ENCODE measurements at regions not wholly inside any gene's neighbourhood (a gene's known extent, or its start where the extent isn't known, plus 50 kb on each side); places are given as distances from the start of the nearest gene placed in this dataset.

DNA sequence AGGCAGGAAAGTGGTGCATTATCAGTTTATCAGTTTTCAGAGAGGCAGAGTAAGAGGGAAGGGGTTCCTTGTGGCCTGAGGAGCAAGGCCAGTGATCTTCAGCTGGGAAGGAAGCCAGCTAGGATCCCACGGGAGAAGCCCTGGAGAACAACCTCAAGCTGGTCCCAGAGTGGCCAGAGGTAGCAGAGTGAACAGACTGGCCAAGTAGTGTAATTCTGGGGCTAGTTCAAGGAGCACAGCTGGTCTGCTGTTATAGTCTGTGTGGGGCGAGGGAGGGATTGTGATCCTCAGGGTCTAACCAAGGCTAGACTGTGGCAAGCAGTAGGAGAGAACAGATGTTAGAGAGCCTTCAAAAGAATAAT, 164.6 kb downstream of the CARTPT start:
- DNase-seq, result no peak
- peaks cover 0 to 16% (median 4%) of the 10 kb centered on the region in 5 donors for H3K27me3 Mint-ChIP-seq
- no peak overlapping the region for H3K27ac Mint-ChIP-seq
- peaks cover 0 to 2% (median under 1%) of the 10 kb centered on the region in 4 donors for H3K4me1 Mint-ChIP-seq
- no peak overlapping the region for H3K4me3 Mint-ChIP-seq
- no peak for ATAC-seq
- H3K36me3 Mint-ChIP-seq, result peaks cover 0 to under 1% (median 0%) of the 10 kb centered on the region in 3 donors
- H3K9me3 Mint-ChIP-seq, result peaks cover 0 to 3% (median 0%) of the 10 kb centered on the region in 9 donors
- POLR2A ChIA-PET, result no interaction called here

DNA sequence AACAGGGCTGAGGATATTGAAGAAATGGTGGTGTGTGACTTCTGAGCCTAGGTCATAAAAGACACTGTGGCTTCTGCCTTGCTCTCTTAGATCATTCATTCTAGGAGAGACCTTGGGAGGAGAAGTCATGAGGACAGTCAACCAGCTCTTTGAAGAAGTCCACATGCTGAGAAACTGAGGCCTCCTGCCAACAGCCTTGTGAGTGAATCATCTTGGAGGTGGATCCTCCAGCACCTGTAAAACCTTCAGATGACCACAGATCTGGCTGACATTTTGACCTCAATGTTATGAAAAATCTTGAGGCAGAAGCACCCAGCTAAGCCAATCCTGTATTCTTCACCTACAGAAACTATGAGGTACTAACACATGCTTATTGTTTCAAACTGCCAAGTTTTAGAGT, 165.9 kb downstream of the CARTPT start:
- Mint-ChIP-seq H3K27me3 (peaks cover 4 to 21% (median 8%) of the 10 kb centered on the region in 5 donors), H3K36me3 (peaks cover 0 to 3% (median 0%) of the 10 kb centered on the region in 3 donors), H3K27ac (no peak overlapping the region), H3K4me1 (peaks cover 0 to 2% (median under 1%) of the 10 kb centered on the region in 4 donors), H3K9me3 (peaks cover 0 to 3% (median 0%) of the 10 kb centered on the region in 9 donors), H3K4me3 (no peak overlapping the region)
- ATAC-seq (no peak), DNase-seq (no peak)
- POLR2A ChIA-PET, result no interaction called here

DNA sequence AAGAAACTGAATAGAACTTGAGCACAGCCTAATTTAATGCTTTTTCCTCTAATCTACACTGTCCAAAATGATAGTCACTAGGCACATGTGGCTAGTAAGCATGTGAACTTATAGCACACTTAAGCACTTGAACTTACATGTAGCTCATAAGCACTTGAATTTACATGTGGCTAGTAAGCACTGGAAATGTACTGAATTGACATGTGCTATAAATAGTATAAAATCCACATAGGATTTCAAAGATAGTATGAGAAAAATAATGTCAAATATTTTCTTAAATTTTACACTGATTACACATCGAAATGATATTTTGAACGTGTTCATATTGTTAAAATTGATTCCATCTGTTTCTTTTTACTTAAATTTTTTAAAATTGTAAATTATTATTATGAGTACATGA, 167.3 kb downstream of the CARTPT start:
- POLR2A ChIA-PET, result no interaction called here
- ATAC-seq (no peak), DNase-seq (no peak)
- Mint-ChIP-seq H3K4me1 (peaks cover 0 to 6% (median 1%) of the 10 kb centered on the region in 4 donors), H3K4me3 (no peak overlapping the region), H3K36me3 (peaks cover 0 to 3% (median 0%) of the 10 kb centered on the region in 3 donors), H3K9me3 (peaks cover 0 to 3% (median 0%) of the 10 kb centered on the region in 9 donors), H3K27ac (no peak overlapping the region), H3K27me3 (peaks cover 10 to 27% (median 20%) of the 10 kb centered on the region in 5 donors)

DNA sequence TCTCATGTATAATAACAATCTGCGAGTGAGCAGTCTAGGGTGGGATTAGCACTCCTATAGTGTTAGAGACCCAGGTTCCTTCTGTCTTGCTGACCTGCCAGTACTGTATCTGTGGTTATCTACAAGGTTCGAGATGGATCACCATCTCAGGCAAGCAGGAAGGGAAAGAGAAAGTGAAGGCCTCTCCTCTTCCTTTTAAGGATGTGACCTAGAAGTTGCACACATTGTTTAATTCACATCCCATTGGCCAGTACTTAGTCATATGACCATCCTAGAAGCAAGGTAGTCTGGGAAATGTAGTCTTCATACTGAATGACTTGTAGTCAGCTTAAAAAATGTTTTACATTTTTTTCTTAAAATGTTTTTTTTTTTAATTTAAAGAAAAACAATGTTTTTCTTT, 168.6 kb downstream of the CARTPT start:
- peak overlapping the region in 4 of 10 donors; percentile 14 to 68 (median 59) for H3K27ac Mint-ChIP-seq
- ATAC-seq (peak; percentile 82 to 90), DNase-seq (peak in 4 of 10 donors; percentile 16 to 36 (median 30))
- H3K27me3 Mint-ChIP-seq, result peaks cover 10 to 29% (median 17%) of the 10 kb centered on the region in 5 donors
- H3K4me1 Mint-ChIP-seq, result peaks cover 0 to 6% (median 1%) of the 10 kb centered on the region in 4 donors
- peaks cover 0 to 3% (median 0%) of the 10 kb centered on the region in 3 donors for H3K36me3 Mint-ChIP-seq
- H3K4me3 Mint-ChIP-seq, result peak overlapping the region in 2 of 10 donors; percentile 23 to 65
- H3K9me3 Mint-ChIP-seq, result peaks cover 0 to 3% (median 0%) of the 10 kb centered on the region in 9 donors
- POLR2A ChIA-PET, result no interaction called here

DNA sequence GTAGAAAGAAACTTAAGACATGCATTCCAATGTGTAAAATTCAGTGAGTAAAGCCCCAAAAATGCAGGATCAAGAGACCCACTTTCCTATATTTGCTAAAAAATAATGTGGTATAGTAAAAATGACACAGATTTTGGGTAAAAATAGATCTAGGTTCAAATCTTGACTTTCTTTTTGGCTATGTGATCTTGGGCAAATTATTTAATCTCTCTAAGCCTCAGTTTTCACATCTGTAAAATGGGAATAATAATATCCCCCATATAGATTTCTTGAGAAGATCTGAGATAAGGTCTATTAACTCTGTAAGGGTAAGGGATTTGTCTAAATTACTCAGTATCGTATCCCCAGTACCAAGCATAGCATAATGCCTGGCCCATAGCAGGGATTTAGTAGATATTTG, 172.3 kb downstream of the CARTPT start:
- Mint-ChIP-seq H3K36me3 (peaks cover 0 to 3% (median 0%) of the 10 kb centered on the region in 3 donors), H3K27me3 (peaks cover 7 to 43% (median 15%) of the 10 kb centered on the region in 5 donors), H3K27ac (no peak overlapping the region), H3K4me3 (no peak overlapping the region), H3K9me3 (peaks cover 0 to 3% (median 0%) of the 10 kb centered on the region in 9 donors), H3K4me1 (peaks cover 0 to 6% (median 1%) of the 10 kb centered on the region in 4 donors)
- ATAC-seq (no peak), DNase-seq (no peak)
- POLR2A ChIA-PET, result no interaction called here

DNA sequence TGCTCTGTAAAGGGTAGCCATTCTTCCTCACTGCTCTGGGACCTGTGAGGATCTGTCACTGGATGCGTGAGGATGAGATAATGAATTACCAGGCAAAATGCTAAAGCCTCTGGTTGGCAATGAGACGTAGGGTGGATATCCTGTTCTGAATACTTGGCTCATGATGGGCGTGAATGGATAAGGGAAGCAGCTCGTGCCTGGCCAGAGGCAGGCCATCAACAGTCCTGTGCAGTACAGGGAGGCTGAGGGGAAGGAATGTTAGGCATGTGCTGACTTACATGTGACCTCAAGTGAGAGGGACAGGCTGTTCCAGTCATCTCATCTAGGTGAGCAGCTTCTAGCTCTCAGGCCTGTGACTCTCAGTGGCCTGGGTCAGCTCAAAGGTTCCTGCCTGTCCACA, 172.8 kb downstream of the CARTPT start:
- Mint-ChIP-seq H3K27ac (no peak overlapping the region), H3K27me3 (peaks cover 7 to 43% (median 15%) of the 10 kb centered on the region in 5 donors), H3K36me3 (peaks cover 0 to 3% (median 0%) of the 10 kb centered on the region in 3 donors), H3K4me3 (no peak overlapping the region), H3K9me3 (peaks cover 0 to 3% (median 0%) of the 10 kb centered on the region in 9 donors), H3K4me1 (peaks cover 0 to 6% (median 1%) of the 10 kb centered on the region in 4 donors)
- ATAC-seq (no peak), DNase-seq (no peak)
- POLR2A ChIA-PET, result no interaction called here

DNA sequence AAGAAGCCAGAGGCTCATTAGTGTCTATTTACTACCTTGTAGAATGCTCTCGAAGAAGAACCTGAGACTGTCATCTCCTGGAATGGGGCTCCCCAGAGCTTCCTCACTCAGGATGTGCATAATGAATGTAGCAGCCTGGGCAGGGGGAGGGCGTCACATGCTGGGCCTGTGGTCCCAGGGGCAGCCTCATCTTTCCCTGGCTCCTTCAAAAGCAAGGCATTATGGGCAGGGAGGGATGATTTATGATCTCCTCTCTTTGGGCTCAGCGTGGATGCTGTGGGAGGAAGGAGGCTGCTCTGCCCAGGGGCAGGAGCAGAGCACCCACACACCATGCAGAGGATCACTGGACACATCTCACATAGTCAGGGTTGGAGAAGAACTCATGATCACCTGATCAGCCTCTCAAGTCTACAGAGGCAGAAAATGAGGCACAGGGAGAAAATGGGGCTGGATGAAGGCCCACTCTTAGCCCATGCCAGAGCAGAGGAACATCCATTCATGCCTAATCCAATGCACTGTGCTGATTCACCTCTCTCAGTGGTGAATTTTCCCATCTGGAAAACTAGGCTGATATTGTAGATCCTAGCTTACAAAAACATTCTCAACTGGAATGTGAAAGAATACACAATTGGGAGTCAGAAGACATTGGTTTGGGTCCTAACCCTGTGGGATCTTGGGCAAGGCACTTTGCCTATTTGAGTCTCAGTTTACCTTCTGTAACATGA, 173.7 kb downstream of the CARTPT start:
- peaks cover 0 to 6% (median 0%) of the 10 kb centered on the region in 4 donors for H3K4me1 Mint-ChIP-seq
- no peak overlapping the region for H3K27ac Mint-ChIP-seq
- ATAC-seq, result no peak
- peaks cover 0 to 3% (median 0%) of the 10 kb centered on the region in 3 donors for H3K36me3 Mint-ChIP-seq
- no peak overlapping the region for H3K4me3 Mint-ChIP-seq
- H3K27me3 Mint-ChIP-seq, result peaks cover 7 to 43% (median 17%) of the 10 kb centered on the region in 5 donors
- no peak for DNase-seq
- POLR2A ChIA-PET, result no interaction called here
- H3K9me3 Mint-ChIP-seq, result peaks cover 0 to 3% (median 0%) of the 10 kb centered on the region in 9 donors

DNA sequence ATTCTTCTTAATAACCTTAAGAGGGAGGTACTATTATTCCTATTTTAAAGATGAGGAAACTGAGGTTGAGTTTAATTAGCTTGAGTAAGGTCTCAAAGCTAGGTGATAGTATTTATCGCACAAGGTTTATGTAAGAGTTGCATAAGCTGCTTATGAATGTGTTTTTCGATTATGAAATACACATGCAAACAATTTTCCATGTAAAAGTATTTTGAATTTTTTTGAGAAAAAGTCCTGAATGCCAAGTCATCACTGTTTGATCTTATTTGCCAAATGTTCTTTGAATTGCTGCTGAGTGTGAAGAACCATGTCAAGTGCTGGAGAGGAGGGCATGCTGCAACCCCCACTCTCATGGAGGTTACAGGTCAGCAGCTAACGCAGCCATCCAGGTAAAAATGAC, 174.4 kb downstream of the CARTPT start:
- POLR2A ChIA-PET, result no interaction called here
- Mint-ChIP-seq H3K27me3 (peaks cover 7 to 43% (median 17%) of the 10 kb centered on the region in 5 donors), H3K9me3 (no peaks in the 10 kb centered on the region), H3K27ac (no peak overlapping the region), H3K36me3 (peaks cover 0 to 3% (median 0%) of the 10 kb centered on the region in 3 donors), H3K4me1 (peaks cover 0 to 5% (median 0%) of the 10 kb centered on the region in 4 donors), H3K4me3 (no peak overlapping the region)
- DNase-seq (no peak), ATAC-seq (no peak)

DNA sequence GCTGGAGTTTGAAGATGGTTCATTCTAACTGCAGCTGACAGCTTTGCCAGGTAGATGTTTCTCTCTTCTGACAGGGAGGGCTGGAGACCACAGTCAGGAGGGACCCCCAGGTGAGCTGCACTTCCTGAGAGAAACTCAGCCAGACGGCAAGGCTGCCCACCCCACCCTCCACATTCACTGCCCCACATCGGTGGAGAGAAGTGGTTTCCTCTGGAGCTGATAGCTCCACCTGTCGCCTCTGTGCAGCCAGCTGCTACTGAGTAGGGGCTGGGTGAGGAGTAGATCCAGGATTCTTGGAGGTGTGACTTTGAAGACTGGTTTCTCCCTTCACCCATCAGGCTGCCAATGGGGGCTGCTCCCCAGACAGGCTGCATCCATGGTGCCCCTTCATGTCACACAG, 175.0 kb downstream of the CARTPT start:
- Mint-ChIP-seq H3K36me3 (no peaks in the 10 kb centered on the region), H3K27me3 (peaks cover 7 to 43% (median 17%) of the 10 kb centered on the region in 5 donors), H3K27ac (no peak overlapping the region), H3K4me3 (no peak overlapping the region), H3K9me3 (no peaks in the 10 kb centered on the region), H3K4me1 (peaks cover 0 to 4% (median 0%) of the 10 kb centered on the region in 4 donors)
- DNase-seq, result no peak
- ATAC-seq, result no peak
- POLR2A ChIA-PET, result no interaction called here

DNA sequence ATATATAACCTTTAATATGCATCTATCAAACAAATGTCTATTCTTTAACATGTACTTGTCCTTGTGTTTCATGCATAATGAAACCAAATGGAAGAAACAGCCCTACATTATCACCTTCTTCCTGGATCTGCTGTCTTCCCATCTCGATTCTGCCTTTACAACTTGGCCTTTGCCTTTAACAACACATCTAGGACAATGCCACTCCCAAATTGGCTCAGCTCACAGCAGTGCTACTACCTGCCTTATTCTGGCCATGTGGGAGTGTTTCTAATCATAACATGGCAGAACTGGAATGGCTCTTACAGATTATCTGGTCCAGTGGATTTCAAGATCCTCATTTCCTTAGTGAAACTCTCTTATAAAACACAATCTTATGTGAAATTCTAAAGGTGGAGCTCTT, 176.5 kb downstream of the CARTPT start:
- Mint-ChIP-seq H3K9me3 (no peaks in the 10 kb centered on the region), H3K36me3 (no peaks in the 10 kb centered on the region), H3K4me1 (no peaks in the 10 kb centered on the region), H3K27me3 (peaks cover 3 to 29% (median 7%) of the 10 kb centered on the region in 5 donors), H3K27ac (no peak overlapping the region), H3K4me3 (no peak overlapping the region)
- POLR2A ChIA-PET, result no interaction called here
- no peak for DNase-seq
- ATAC-seq, result no peak

DNA sequence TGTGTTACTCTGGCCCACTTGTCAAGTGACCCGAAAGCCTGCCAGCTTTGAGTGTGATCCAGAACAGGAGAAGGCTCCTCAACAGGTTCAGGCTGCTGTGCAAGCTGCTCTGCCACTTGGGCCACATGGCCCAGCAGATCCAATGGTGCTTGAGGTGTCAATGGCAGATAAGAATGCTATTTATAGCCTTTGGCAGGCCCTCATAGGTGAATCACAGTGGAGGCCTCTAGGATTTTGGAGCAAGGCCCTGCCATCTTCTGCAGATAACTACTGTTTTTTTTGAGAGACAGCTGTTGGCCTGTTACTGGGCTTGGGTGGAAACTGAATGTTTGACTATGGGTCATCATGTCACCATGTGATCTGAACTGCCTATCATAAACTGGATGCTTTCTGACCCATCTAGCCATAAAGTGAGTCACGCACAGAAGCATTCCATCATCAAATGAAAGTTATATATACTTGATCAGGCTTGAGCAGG, 180.8 kb downstream of the CARTPT start:
- H3K36me3 Mint-ChIP-seq, result no peaks in the 10 kb centered on the region
- H3K27ac Mint-ChIP-seq, result no peak overlapping the region
- no peak overlapping the region for H3K4me3 Mint-ChIP-seq
- peaks cover 2 to 28% (median 11%) of the 10 kb centered on the region in 5 donors for H3K27me3 Mint-ChIP-seq
- POLR2A ChIA-PET, result no interaction called here
- DNase-seq (no peak), ATAC-seq (no peak)
- H3K4me1 Mint-ChIP-seq, result no peaks in the 10 kb centered on the region
- peaks cover 0 to 2% (median 0%) of the 10 kb centered on the region in 9 donors for H3K9me3 Mint-ChIP-seq

DNA sequence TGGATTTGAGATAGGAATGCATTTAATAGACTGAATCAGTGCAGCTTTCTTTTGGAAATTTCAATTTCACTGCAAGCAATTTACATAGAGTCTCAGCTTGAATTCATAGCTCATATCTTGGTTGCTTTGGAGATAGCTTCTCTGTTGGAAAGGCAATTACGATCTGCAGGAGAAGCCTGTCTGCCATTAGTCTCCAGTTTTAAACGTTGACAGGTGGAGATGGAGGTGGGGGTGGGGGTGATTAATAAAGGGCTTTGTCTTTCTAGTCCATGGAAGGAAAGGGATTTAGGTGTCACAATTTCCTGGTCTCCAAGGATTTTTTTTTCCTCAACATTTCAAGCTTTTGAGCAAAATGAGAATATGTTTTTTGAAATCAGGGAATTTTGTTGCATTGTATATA, 184.7 kb downstream of the CARTPT start:
- H3K9me3 Mint-ChIP-seq, result peaks cover 0 to 5% (median 0%) of the 10 kb centered on the region in 9 donors
- no peak overlapping the region for H3K4me3 Mint-ChIP-seq
- POLR2A ChIA-PET, result no interaction called here
- DNase-seq, result no peak
- H3K27me3 Mint-ChIP-seq, result peaks cover 4 to 33% (median 11%) of the 10 kb centered on the region in 5 donors
- ATAC-seq, result no peak
- H3K4me1 Mint-ChIP-seq, result no peaks in the 10 kb centered on the region
- H3K27ac Mint-ChIP-seq, result no peak overlapping the region
- H3K36me3 Mint-ChIP-seq, result no peaks in the 10 kb centered on the region

DNA sequence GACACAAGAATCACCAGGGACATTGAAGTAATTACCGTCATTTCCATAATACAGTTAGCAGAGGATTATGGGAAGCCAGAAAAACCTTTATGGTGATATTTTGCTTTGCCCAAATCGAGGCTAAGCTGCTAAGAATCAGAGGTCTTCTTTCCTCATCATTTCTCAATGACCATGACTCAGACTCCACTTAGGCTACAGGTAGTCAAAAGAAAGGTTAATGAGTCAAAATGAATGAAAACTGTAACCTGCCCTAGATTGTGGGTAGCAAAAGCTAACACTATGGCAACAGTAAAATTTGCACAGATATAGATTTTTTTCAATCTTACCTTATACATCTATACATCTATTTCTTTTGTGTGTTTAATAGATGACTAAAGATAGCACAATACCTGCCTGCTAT, 185.8 kb downstream of the CARTPT start:
- no peak overlapping the region for H3K4me3 Mint-ChIP-seq
- POLR2A ChIA-PET, result no interaction called here

More for the DNA sequence above, 185.8 kb downstream of the CARTPT start:
- DNase-seq, result no peak
- Mint-ChIP-seq H3K4me1 (no peaks in the 10 kb centered on the region), H3K9me3 (peaks cover 0 to 5% (median 0%) of the 10 kb centered on the region in 9 donors), H3K27me3 (peaks cover 4 to 33% (median 11%) of the 10 kb centered on the region in 5 donors), H3K36me3 (no peaks in the 10 kb centered on the region), H3K27ac (no peak overlapping the region)
- no peak for ATAC-seq

All from naive thymus-derived CD8-positive, alpha-beta T cell (primary cell).